ENCODE measurements at regions not wholly inside any gene's neighbourhood (a gene's known extent, or its start where the extent isn't known, plus 50 kb on each side); places are given as distances from the start of the nearest gene placed in this dataset.

DNA sequence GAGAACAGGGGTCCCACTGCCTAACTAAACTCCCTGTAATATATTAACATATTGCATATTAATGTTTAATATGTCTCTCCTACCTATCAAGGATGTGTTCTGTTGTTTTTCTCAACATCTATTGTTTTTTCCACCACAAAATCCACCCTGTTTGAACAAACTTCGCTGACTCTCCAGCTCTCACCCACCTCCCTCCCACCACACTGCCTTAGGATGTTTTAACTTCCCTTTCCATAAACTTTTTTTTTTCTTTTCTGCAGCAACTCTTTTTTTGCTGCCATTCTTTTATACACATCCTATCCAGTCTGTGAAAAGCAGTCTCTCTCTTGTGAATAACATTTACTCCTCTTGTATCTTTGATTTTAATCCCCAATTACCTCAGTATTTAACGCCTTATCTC, 226.1 kb downstream of the PCDH7 start (continued):
- TF ChIP-seq SIN3A (conservative IDR thresholded peaks at IDR 0.05 in 1 of 2, IDR thresholded peaks at IDR 0.05 in 1 of 2; ENCODE audit: low read depth in 1 of 2, low read length in 2 of 2) = no peak
- TF ChIP-seq KDM1A (IDR thresholded peaks at IDR 0.05; ENCODE audit: borderline replicate concordance, low read length) = no peak
- no peak for TF ChIP-seq KDM5A (IDR thresholded peaks at IDR 0.05; ENCODE audit: low read length)
- TF ChIP-seq NANOG (IDR thresholded peaks at IDR 0.05; ENCODE audit: insufficient read depth, low read depth, low read length, poor library complexity, severe bottlenecking) = no peak
- TF ChIP-seq, protein P1, sequence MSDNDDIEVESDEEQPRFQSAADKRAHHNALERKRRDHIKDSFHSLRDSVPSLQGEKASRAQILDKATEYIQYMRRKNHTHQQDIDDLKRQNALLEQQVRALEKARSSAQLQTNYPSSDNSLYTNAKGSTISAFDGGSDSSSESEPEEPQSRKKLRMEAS (IDR thresholded peaks at IDR 0.05) = no peak
- TF ChIP-seq RFX5 (IDR thresholded peaks at IDR 0.05; ENCODE audit: borderline replicate concordance, low read depth, low read length) = no peak
